ENCODE measurements at regions not wholly inside any gene's neighbourhood (a gene's known extent, or its start where the extent isn't known, plus 50 kb on each side); places are given as distances from the start of the nearest gene placed in this dataset.

- H3K27ac ChIP-seq (ENCODE audit: extremely low read depth, low read depth, low read length): no peak overlapping the region
- no peaks in the 10 kb centered on the region for H3K9me3 ChIP-seq (ENCODE audit: control insufficient read depth, insufficient read depth, low read depth, low read length)
- TF ChIP-seq ZNF16 (tag by site-specific recombination; IDR thresholded peaks at IDR 0.05; ENCODE audit: low read depth) (no peak), SP7 (tag by site-specific recombination; IDR thresholded peaks at IDR 0.05) (no peak), ZNF521 (tag by site-specific recombination; IDR thresholded peaks at IDR 0.05) (no peak), CTCF (tag by site-specific recombination; IDR thresholded peaks at IDR 0.05) (no peak), ZNF777 (tag by site-specific recombination; IDR thresholded peaks at IDR 0.05; ENCODE audit: borderline replicate concordance) (no peak), ZSCAN5A (tag by site-specific recombination; IDR thresholded peaks at IDR 0.05) (no peak), ZNF394 (tag by site-specific recombination; IDR thresholded peaks at IDR 0.05; ENCODE audit: borderline replicate concordance) (no peak), ZNF624 (tag by site-specific recombination; IDR thresholded peaks at IDR 0.05) (no peak), ZIC2 (tag by site-specific recombination; IDR thresholded peaks at IDR 0.05) (no peak), KLF17 (tag by site-specific recombination; IDR thresholded peaks at IDR 0.05) (no peak), TRIM28 (IDR thresholded peaks at IDR 0.05; ENCODE audit: borderline replicate concordance, low read length) (no peak), ZNF302 (tag by site-specific recombination; IDR thresholded peaks at IDR 0.05; ENCODE audit: low read depth) (no peak), ZNF335 (tag by site-specific recombination; conservative IDR thresholded peaks at IDR 0.05) (no peak), ZNF768 (tag by site-specific recombination; IDR thresholded peaks at IDR 0.05) (no peak), GLI2 (tag by site-specific recombination; IDR thresholded peaks at IDR 0.05; ENCODE audit: borderline replicate concordance, low read depth) (no peak), ZNF148 (tag by site-specific recombination; IDR thresholded peaks at IDR 0.05; ENCODE audit: borderline replicate concordance) (no peak), ZNF223 (tag by site-specific recombination; IDR thresholded peaks at IDR 0.05) (no peak), SETDB1 (IDR thresholded peaks at IDR 0.05; ENCODE audit: insufficient read length, low read length) (no peak)
- H3K4me3 ChIP-seq (ENCODE audit: low read depth, low read length): no peak overlapping the region
- POLR2A ChIA-PET: no interaction called here
- H3K4me1 ChIP-seq (ENCODE audit: control insufficient read depth, insufficient read depth, low read length): no peaks in the 10 kb centered on the region
- CTCF ChIA-PET: interaction anchor here (0.6 kb wide), 1 partner anchor 142 kb away, joined by 4 read pairs; no protein-coding TSS in a partner anchor
- H3K36me3 ChIP-seq (ENCODE audit: control insufficient read depth in 2 of 2, insufficient read depth in 1 of 2, low read length in 2 of 2): no peaks in the 10 kb centered on the region
Observed at GRCh38 chr20:60510356-60510755, 552.1 kb downstream of the CDH26 start.

GRCh38 chr20:60512443-60512842, 554.2 kb downstream of the CDH26 start:
- Histone ChIP-seq H3K9me3 (ENCODE audit: control insufficient read depth, insufficient read depth, low read depth, low read length) (no peaks in the 10 kb centered on the region), H3K27ac (ENCODE audit: extremely low read depth, low read depth, low read length) (no peak overlapping the region), H3K4me1 (ENCODE audit: control insufficient read depth, insufficient read depth, low read length) (no peaks in the 10 kb centered on the region), H3K36me3 (ENCODE audit: control insufficient read depth in 2 of 2, insufficient read depth in 1 of 2, low read length in 2 of 2) (no peaks in the 10 kb centered on the region), H3K4me3 (ENCODE audit: low read depth, low read length) (no peak overlapping the region)
- CTCF ChIA-PET: no interaction called here
- POLR2A ChIA-PET: no interaction called here
- no peak for TF ChIP-seq ZNF776 (tag by site-specific recombination; IDR thresholded peaks at IDR 0.05; ENCODE audit: borderline replicate concordance)

Measured in HEK293 (cell line).